ENCODE measurements at regions not wholly inside any gene's neighbourhood (a gene's known extent, or its start where the extent isn't known, plus 50 kb on each side); places are given as distances from the start of the nearest gene placed in this dataset.

- Histone ChIP-seq H3K4me3 (ENCODE audit: low read depth, low read length, poor library complexity, severe bottlenecking) (no peak overlapping the region), H2AFZ (ENCODE audit: low read length) (no peak overlapping the region), H3F3A (ENCODE audit: insufficient read depth, low read length) (no peaks in the 10 kb centered on the region)
These were observed 93.4 kb upstream of the RXFP1 start for GRCh38 chr4:158428242-158428641.

GRCh38 chr4:158442736-158443135, 78.9 kb upstream of the RXFP1 start:
- Histone ChIP-seq H3F3A (ENCODE audit: insufficient read depth, low read length) (no peaks in the 10 kb centered on the region), H2AFZ (ENCODE audit: low read length) (no peak overlapping the region), H3K27ac (ENCODE audit: low read depth, low read length, poor library complexity, severe bottlenecking) (no peak overlapping the region), H3K79me2 (ENCODE audit: insufficient read depth, low read length) (no peaks in the 10 kb centered on the region), H3K4me3 (ENCODE audit: low read depth, low read length, poor library complexity, severe bottlenecking) (no peak overlapping the region), H3K27me3 (ENCODE audit: insufficient read depth, low read length) (no peaks in the 10 kb centered on the region), H3K9me2 (ENCODE audit: low read depth, low read length) (no peaks in the 10 kb centered on the region), H3K9me3 (ENCODE audit: low read length) (no peaks in the 10 kb centered on the region), H4K20me1 (ENCODE audit: insufficient read depth, low read length) (no peaks in the 10 kb centered on the region), H3K9ac (ENCODE audit: low read length) (no peak overlapping the region), H3K4me1 (ENCODE audit: insufficient read depth, low read length, severe bottlenecking) (no peaks in the 10 kb centered on the region), H3K4me2 (ENCODE audit: low read length) (no peak overlapping the region), H3K36me3 (ENCODE audit: insufficient read depth, low read length) (no peaks in the 10 kb centered on the region)
- TF ChIP-seq EZH2 (IDR thresholded peaks at IDR 0.05; ENCODE audit: borderline replicate concordance, low read length) (no peak), CTCF (IDR thresholded peaks at IDR 0.05; ENCODE audit: low read length) (no peak)

More at GRCh38 chr4:158428242-158428641, 93.4 kb upstream of the RXFP1 start:
- H3K36me3 ChIP-seq (ENCODE audit: insufficient read depth, low read length) = no peaks in the 10 kb centered on the region
- no peak overlapping the region for H3K27ac ChIP-seq (ENCODE audit: low read depth, low read length, poor library complexity, severe bottlenecking)
- no peaks in the 10 kb centered on the region for H3K9me2 ChIP-seq (ENCODE audit: low read depth, low read length)
- no peak overlapping the region for H3K9ac ChIP-seq (ENCODE audit: low read length)
- no peaks in the 10 kb centered on the region for H3K4me1 ChIP-seq (ENCODE audit: insufficient read depth, low read length, severe bottlenecking)
- no peaks in the 10 kb centered on the region for H3K27me3 ChIP-seq (ENCODE audit: insufficient read depth, low read length)
- no peaks in the 10 kb centered on the region for H3K9me3 ChIP-seq (ENCODE audit: low read length)
- no peaks in the 10 kb centered on the region for H4K20me1 ChIP-seq (ENCODE audit: insufficient read depth, low read length)
- TF ChIP-seq CTCF (IDR thresholded peaks at IDR 0.05; ENCODE audit: low read length) = no peak
- no peak for TF ChIP-seq EZH2 (IDR thresholded peaks at IDR 0.05; ENCODE audit: borderline replicate concordance, low read length)
- H3K4me2 ChIP-seq (ENCODE audit: low read length) = no peak overlapping the region
- H3K79me2 ChIP-seq (ENCODE audit: insufficient read depth, low read length) = no peaks in the 10 kb centered on the region

GRCh38 chr4:158443731-158444130, 78.0 kb upstream of the RXFP1 start:
- Histone ChIP-seq H3K4me1 (ENCODE audit: insufficient read depth, low read length, severe bottlenecking) (no peaks in the 10 kb centered on the region), H3K4me2 (ENCODE audit: low read length) (no peak overlapping the region), H3K9ac (ENCODE audit: low read length) (no peak overlapping the region), H3K4me3 (ENCODE audit: low read depth, low read length, poor library complexity, severe bottlenecking) (no peak overlapping the region), H3K27ac (ENCODE audit: low read depth, low read length, poor library complexity, severe bottlenecking) (no peak overlapping the region), H3K36me3 (ENCODE audit: insufficient read depth, low read length) (no peaks in the 10 kb centered on the region), H3F3A (ENCODE audit: insufficient read depth, low read length) (no peaks in the 10 kb centered on the region), H2AFZ (ENCODE audit: low read length) (no peak overlapping the region), H3K9me2 (ENCODE audit: low read depth, low read length) (no peaks in the 10 kb centered on the region), H3K9me3 (ENCODE audit: low read length) (no peaks in the 10 kb centered on the region), H3K79me2 (ENCODE audit: insufficient read depth, low read length) (no peaks in the 10 kb centered on the region), H3K27me3 (ENCODE audit: insufficient read depth, low read length) (no peaks in the 10 kb centered on the region), H4K20me1 (ENCODE audit: insufficient read depth, low read length) (no peaks in the 10 kb centered on the region)
- TF ChIP-seq CTCF (IDR thresholded peaks at IDR 0.05; ENCODE audit: low read length) (no peak), EZH2 (IDR thresholded peaks at IDR 0.05; ENCODE audit: borderline replicate concordance, low read length) (no peak)
